ENCODE measurements at regions not wholly inside any gene's neighbourhood (a gene's known extent, or its start where the extent isn't known, plus 50 kb on each side); places are given as distances from the start of the nearest gene placed in this dataset.

DNA sequence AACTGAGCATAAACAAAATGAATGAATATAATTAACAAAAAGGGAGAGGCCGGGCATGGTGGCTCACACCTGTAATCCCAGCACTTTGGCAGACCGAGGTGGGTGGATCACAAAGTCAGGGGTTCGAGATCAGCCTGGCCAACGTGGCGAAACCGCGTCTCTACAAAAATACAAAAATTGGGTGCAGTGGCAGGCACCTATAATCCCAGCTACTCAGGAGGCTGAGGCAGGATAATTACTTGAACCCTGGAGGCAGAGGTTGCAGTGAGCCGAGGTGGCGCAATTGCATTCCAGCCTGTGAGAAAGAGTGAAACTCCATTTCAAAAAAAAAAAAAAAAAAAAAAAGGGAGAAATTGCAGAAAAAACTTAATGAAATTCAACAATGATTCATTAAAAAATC, 839.3 kb upstream of the CTNND2 start:
- no peaks in the 10 kb centered on the region for H3K4me1 ChIP-seq
- no peak overlapping the region for H3K4me3 ChIP-seq
- TF ChIP-seq POLR2AphosphoS5 (IDR thresholded peaks at IDR 0.05) = no peak
- TF ChIP-seq, protein P1, sequence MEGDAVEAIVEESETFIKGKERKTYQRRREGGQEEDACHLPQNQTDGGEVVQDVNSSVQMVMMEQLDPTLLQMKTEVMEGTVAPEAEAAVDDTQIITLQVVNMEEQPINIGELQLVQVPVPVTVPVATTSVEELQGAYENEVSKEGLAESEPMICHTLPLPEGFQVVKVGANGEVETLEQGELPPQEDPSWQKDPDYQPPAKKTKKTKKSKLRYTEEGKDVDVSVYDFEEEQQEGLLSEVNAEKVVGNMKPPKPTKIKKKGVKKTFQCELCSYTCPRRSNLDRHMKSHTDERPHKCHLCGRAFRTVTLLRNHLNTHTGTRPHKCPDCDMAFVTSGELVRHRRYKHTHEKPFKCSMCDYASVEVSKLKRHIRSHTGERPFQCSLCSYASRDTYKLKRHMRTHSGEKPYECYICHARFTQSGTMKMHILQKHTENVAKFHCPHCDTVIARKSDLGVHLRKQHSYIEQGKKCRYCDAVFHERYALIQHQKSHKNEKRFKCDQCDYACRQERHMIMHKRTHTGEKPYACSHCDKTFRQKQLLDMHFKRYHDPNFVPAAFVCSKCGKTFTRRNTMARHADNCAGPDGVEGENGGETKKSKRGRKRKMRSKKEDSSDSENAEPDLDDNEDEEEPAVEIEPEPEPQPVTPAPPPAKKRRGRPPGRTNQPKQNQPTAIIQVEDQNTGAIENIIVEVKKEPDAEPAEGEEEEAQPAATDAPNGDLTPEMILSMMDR (IDR thresholded peaks at IDR 0.05) = no peak
- no peak for TF ChIP-seq POLR2A (IDR thresholded peaks at IDR 0.05)
- no peaks in the 10 kb centered on the region for H3K27me3 ChIP-seq
- H3K9me3 ChIP-seq = no peaks in the 10 kb centered on the region
- no peak overlapping the region for H3K27ac ChIP-seq
- intact Hi-C loops (cut with DNase I; ENCODE audit: low total_unique reads) = no loop called here
- H3K36me3 ChIP-seq = no peaks in the 10 kb centered on the region
- DNase-seq (ENCODE audit: low spot score in 2 of 2) = no peak

DNA sequence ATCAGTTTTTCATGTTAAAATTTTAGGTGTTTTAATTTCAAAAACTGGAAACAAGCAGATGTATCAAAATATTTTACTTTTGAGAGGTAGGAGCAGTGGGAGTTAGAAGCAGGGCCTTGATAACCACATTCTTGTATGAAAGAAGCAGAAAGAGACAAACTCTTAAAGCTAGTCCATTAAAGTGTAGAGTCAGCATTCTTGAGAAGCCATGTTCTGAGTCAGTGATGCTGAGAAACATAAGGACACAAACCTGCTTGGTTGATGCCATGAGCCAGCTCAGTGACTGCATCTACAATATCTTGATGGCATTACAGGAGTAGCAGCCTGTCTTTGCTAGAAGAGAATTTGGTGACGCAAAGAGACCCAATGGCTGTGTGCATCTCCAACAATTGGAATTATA, 826.1 kb upstream of the CTNND2 start:
- Histone ChIP-seq H3K4me1 (no peaks in the 10 kb centered on the region), H3K9me3 (no peaks in the 10 kb centered on the region), H3K27me3 (no peaks in the 10 kb centered on the region), H3K36me3 (no peaks in the 10 kb centered on the region), H3K27ac (no peak overlapping the region), H3K4me3 (no peak overlapping the region)
- intact Hi-C loops (cut with DNase I; ENCODE audit: low total_unique reads) = no loop called here
- no peak for DNase-seq (ENCODE audit: low spot score in 2 of 2)
- TF ChIP-seq, protein P1 (IDR thresholded peaks at IDR 0.05) = no peak
- no peak for TF ChIP-seq POLR2A (IDR thresholded peaks at IDR 0.05)
- TF ChIP-seq POLR2AphosphoS5 (IDR thresholded peaks at IDR 0.05) = no peak

DNA sequence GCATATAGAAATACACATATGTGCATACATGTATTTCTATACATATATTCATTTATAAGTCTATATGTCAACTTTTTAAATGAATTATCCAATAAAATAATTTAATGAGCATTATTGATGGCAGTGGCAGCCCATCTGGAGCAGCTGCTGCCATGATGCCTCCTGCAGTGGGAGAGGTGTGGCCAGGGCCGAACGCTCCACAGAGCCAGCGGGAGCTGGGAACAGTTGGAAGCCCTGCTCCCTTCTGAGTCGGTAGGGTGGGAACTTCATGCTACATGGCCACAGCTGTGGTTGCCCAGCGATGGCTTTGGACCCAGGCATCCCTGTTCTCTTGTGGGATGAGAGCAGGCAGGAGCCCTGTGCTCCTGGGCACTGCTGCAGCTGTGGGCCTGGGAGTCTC, 812.4 kb upstream of the CTNND2 start:
- Histone ChIP-seq H3K36me3 (no peaks in the 10 kb centered on the region), H3K4me1 (no peaks in the 10 kb centered on the region), H3K27me3 (no peaks in the 10 kb centered on the region), H3K9me3 (peaks cover 3 to 4% of the 10 kb centered on the region in 2 donors), H3K27ac (no peak overlapping the region), H3K4me3 (no peak overlapping the region)
- intact Hi-C loops (cut with DNase I; ENCODE audit: low total_unique reads) = no loop called here
- TF ChIP-seq, protein P1 (IDR thresholded peaks at IDR 0.05) = no peak
- DNase-seq (ENCODE audit: low spot score in 2 of 2) = no peak

DNA sequence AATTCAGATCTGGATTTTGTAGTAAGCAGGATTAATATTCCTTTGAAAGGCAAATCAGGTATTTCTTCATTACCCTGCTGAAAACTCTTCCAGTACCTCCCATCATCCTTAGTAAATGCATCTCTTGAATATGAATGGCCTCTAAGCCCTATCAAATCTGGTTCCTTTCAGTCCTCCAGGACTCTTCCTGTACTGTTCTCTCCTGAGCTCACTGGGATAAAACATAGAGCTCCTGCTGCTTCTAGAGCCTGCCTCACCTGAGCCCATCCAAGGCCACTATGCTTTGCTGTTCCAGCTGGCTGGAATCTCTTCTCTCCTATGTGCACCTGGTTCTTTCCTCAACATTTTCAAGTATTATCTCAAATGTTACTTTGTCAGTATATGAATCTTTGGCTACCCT, 803.3 kb upstream of the CTNND2 start:
- no peaks in the 10 kb centered on the region for H3K4me1 ChIP-seq
- no peak for DNase-seq (ENCODE audit: low spot score in 2 of 2)
- TF ChIP-seq POLR2A (IDR thresholded peaks at IDR 0.05) (no peak), POLR2AphosphoS5 (IDR thresholded peaks at IDR 0.05) (no peak)
- TF ChIP-seq, protein P1 (IDR thresholded peaks at IDR 0.05) = no peak
- no peaks in the 10 kb centered on the region for H3K36me3 ChIP-seq
- H3K27me3 ChIP-seq = no peaks in the 10 kb centered on the region
- intact Hi-C loops (cut with DNase I; ENCODE audit: low total_unique reads) = no loop called here
- no peak overlapping the region for H3K27ac ChIP-seq
- no peaks in the 10 kb centered on the region for H3K9me3 ChIP-seq
- H3K4me3 ChIP-seq = no peak overlapping the region

DNA sequence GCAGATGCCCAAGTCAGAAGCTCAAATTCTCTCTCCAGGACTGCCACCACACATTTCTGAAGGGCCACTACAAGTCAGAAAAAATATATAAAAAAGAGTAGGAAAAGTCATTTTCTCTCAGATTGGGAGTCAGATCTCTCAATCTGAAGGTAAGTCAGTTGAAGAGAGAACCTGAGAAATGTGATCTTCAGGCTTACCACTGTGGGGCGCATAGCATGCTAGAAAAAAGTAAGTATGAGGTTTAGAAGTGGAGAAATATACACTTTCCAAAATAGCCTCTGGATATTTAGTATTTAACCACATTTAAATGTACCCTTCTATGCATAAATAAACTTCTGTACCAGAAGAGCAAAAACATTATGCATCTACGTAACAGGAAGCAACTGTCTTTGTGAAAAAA, 800.7 kb upstream of the CTNND2 start:
- DNase-seq (ENCODE audit: low spot score in 2 of 2) = no peak
- no peaks in the 10 kb centered on the region for H3K27me3 ChIP-seq
- no peaks in the 10 kb centered on the region for H3K36me3 ChIP-seq
- no peak overlapping the region for H3K4me3 ChIP-seq
- no peak for TF ChIP-seq POLR2A (IDR thresholded peaks at IDR 0.05)
- TF ChIP-seq, protein P1 (IDR thresholded peaks at IDR 0.05) = no peak
- TF ChIP-seq POLR2AphosphoS5 (IDR thresholded peaks at IDR 0.05) = no peak
- H3K27ac ChIP-seq = no peak overlapping the region
- intact Hi-C loops (cut with DNase I; ENCODE audit: low total_unique reads) = no loop called here
- H3K4me1 ChIP-seq = no peaks in the 10 kb centered on the region
- no peaks in the 10 kb centered on the region for H3K9me3 ChIP-seq

All from breast epithelium (tissue), 4 donors.